Parathyroid adenoma (tissue), 2 donors: ENCODE measurements at regions not wholly inside any gene's neighbourhood (a gene's known extent, or its start where the extent isn't known, plus 50 kb on each side); places are given as distances from the start of the nearest gene placed in this dataset.

Experiments used
- H2AFZ ChIP-seq: fragments of 300-600 bp; sonication (generic); one replicate; pipeline ENCODE4 v1.7.0; 2017; ENCODE audit warnings: antibody characterized with exemption, mild to moderate bottlenecking
- H3K27ac ChIP-seq: fragments of 300-600 bp; sonication (generic); one replicate; pipeline ENCODE4 v1.7.0; 2017
- H3K27me3 ChIP-seq: fragments of 300-600 bp; sonication (generic); one replicate; pipeline ENCODE4 v1.7.0; 2017; ENCODE audit warnings: low read length; ENCODE audit not compliant: control insufficient read depth, insufficient read depth
- H3K36me3 ChIP-seq: fragments of 300-600 bp; sonication (generic); one replicate; pipeline ENCODE4 v1.7.0; 2017; ENCODE audit warnings: low read length; ENCODE audit not compliant: control insufficient read depth, insufficient read depth
- H3K4me1 ChIP-seq: fragments of 300-600 bp; sonication (generic); one replicate; pipeline ENCODE4 v1.7.0; 2017; ENCODE audit warnings: control low read depth
- H3K4me2 ChIP-seq: fragments of 300-600 bp; sonication (generic); one replicate; pipeline ENCODE4 v1.7.0; 2017; ENCODE audit warnings: low read length
- H3K4me3 ChIP-seq: fragments of 300-600 bp; sonication (generic); one replicate; pipeline ENCODE4 v1.7.0; 2017; ENCODE audit warnings: low read depth, low read length
- H3K79me2 ChIP-seq: fragments of 300-600 bp; sonication (generic); one replicate; pipeline ENCODE4 v1.7.0; 2017; ENCODE audit warnings: control low read depth
- H3K9ac ChIP-seq: fragments of 300-600 bp; sonication (generic); one replicate; pipeline ENCODE4 v1.7.0; 2017; ENCODE audit warnings: mild to moderate bottlenecking
- H3K9me3 ChIP-seq: fragments of 300-600 bp; sonication (generic); one replicate; pipeline ENCODE4 v1.7.0; 2017; ENCODE audit warnings: low read length; ENCODE audit not compliant: control insufficient read depth
- TF ChIP-seq, protein P1 (sequence below): fragments of 300-600 bp; sonication (generic); IDR thresholded peaks from one replicate; pipeline ENCODE4 v1.7.0; 2017; ENCODE audit warnings: antibody characterized with exemption, mild to moderate bottlenecking
- donor health status: primary hyperparathyroidism.

DNA sequence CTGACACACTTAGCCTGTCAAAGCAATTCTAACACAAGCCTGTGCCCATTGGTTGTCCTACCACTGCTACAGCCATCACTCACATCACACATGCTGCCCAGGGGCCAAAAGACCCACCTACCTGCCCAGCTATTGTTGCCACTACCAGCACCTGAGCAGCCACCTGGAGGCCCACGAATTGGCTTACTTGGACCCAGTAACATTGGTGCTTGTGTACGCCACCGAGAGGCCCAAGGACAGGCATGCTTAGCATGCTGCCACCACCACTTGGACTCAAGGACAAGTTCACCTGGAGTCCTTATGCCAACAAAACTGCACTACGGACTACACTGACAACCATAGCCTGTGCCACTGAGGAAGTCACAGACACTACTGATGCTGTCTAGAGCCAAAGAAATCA lies 221.1 kb downstream of the SLC38A4 start:
- Histone ChIP-seq H3K9ac (no peak overlapping the region), H3K79me2 (no peaks in the 10 kb centered on the region), H3K36me3 (no peaks in the 10 kb centered on the region), H3K27me3 (no peaks in the 10 kb centered on the region), H3K4me1 (peaks cover 3% of the 10 kb centered on the region), H3K4me2 (no peak overlapping the region), H3K27ac (no peak overlapping the region), H3K9me3 (no peaks in the 10 kb centered on the region), H2AFZ (no peak overlapping the region), H3K4me3 (no peak overlapping the region)
- TF ChIP-seq, protein P1, sequence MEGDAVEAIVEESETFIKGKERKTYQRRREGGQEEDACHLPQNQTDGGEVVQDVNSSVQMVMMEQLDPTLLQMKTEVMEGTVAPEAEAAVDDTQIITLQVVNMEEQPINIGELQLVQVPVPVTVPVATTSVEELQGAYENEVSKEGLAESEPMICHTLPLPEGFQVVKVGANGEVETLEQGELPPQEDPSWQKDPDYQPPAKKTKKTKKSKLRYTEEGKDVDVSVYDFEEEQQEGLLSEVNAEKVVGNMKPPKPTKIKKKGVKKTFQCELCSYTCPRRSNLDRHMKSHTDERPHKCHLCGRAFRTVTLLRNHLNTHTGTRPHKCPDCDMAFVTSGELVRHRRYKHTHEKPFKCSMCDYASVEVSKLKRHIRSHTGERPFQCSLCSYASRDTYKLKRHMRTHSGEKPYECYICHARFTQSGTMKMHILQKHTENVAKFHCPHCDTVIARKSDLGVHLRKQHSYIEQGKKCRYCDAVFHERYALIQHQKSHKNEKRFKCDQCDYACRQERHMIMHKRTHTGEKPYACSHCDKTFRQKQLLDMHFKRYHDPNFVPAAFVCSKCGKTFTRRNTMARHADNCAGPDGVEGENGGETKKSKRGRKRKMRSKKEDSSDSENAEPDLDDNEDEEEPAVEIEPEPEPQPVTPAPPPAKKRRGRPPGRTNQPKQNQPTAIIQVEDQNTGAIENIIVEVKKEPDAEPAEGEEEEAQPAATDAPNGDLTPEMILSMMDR, result no peak

DNA sequence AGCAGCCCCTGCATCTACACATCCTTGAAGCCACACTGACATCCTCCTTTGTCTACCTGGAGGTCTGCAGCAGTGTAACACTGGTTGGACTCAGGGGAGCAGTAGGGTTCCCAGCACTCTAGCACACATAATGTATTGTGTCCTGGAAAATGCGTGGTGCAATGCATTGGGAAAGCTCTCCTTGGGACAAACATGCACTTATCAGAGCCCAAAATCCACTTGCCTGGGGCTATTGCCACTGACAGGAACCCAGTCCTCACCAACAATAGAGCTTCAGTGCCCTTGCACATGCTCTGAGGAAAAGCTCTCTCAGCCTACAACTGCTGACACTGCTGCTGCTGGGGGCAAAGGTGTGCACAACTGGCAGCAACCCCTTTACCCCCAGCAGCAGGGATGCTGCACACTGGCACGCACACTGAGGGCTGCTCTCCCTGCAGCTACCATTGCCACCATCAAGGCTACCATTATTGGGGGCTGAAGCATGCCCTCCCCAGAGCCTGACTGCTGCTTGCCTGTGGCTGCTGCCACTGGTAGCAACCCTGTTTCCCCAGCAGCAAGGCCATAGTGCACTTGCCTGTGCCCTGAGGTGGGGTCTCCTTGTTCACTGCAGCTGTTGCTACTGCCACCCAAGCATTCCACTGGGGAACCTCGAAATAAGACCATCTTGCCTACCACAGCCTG lies 221.9 kb downstream of the SLC38A4 start:
- H3K27me3 ChIP-seq, result no peaks in the 10 kb centered on the region
- H3K4me3 ChIP-seq, result no peak overlapping the region
- H3K4me1 ChIP-seq, result peaks cover 3% of the 10 kb centered on the region
- H3K36me3 ChIP-seq, result no peaks in the 10 kb centered on the region
- no peak overlapping the region for H2AFZ ChIP-seq
- H3K4me2 ChIP-seq, result no peak overlapping the region
- TF ChIP-seq, protein P1, result no peak
- H3K79me2 ChIP-seq, result no peaks in the 10 kb centered on the region
- no peaks in the 10 kb centered on the region for H3K9me3 ChIP-seq
- H3K9ac ChIP-seq, result no peak overlapping the region
- H3K27ac ChIP-seq, result no peak overlapping the region

DNA sequence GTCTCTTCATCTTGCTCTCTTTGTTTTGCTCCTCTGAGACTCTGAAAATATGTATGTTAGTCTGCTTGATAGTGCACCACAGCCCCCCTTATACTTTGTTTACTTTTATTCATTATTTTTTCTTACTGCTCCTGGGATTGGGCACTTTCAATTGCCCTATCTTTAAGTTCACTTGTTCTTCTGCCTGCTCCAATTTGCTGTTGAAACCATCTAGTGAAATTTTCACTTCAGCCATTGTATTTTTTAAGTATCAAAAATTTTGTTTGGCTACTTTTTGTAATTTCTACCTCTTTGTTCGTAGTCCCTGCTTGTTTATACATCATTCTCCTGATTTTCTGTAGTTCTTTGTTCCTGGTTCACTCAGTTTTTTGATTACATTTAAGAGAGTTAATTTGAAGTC lies 223.3 kb downstream of the SLC38A4 start:
- Histone ChIP-seq H3K4me3 (no peak overlapping the region), H3K9me3 (no peaks in the 10 kb centered on the region), H3K27me3 (no peaks in the 10 kb centered on the region), H3K79me2 (no peaks in the 10 kb centered on the region), H2AFZ (no peak overlapping the region), H3K27ac (no peak overlapping the region), H3K9ac (no peak overlapping the region), H3K4me2 (no peak overlapping the region), H3K36me3 (no peaks in the 10 kb centered on the region), H3K4me1 (no peaks in the 10 kb centered on the region)
- TF ChIP-seq, protein P1, result no peak

DNA sequence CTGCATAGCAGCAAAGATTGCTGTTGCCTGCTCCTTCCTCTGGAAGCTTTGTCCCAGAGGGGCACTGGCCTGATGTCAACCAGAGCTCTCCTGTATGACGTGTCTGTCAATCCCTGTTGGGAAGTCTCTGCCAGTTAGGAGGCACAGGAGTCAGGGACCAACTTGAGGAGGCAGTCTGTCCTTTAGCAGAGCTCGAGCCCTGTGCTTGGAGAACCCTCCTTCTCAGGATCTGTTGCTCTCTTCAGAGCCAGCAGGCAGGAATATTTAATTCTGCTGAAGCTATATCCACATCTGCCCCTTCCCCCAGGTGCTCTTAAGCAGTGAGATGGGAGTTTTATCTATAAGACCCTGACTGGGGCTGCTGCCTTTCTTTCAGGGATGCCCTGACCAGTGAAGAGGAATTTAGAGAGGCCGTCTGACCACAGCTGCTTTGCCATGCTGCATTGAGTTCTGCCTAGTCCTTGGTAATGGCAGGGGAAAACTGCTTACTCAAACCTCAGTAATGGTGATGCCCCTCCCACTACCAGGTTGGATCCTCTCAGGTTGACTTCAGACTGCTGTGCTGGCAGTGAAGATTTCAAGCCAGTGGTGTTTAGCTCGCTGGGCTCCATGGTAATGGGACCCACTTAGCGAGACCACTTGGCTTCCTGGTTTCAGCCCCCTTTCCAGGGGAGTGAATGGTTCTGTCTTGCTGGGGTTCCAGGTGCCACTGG lies 218.6 kb upstream of the SLC38A2 start:
- Histone ChIP-seq H3K4me3 (no peak overlapping the region), H3K9ac (peak overlapping the region; percentile 33), H3K27ac (peak overlapping the region; percentile 65), H2AFZ (peak overlapping the region; percentile 88), H3K9me3 (no peaks in the 10 kb centered on the region), H3K27me3 (no peaks in the 10 kb centered on the region), H3K79me2 (no peaks in the 10 kb centered on the region), H3K4me2 (no peak overlapping the region), H3K4me1 (peaks cover 15% of the 10 kb centered on the region), H3K36me3 (no peaks in the 10 kb centered on the region)
- TF ChIP-seq, protein P1, result no peak
